Neural progenitor cell (in vitro differentiated cells): ENCODE measurements at regions not wholly inside any gene's neighbourhood (a gene's known extent, or its start where the extent isn't known, plus 50 kb on each side); places are given as distances from the start of the nearest gene placed in this dataset.

Experiments
- DNase-seq: peaks from one replicate; pipeline ENCODE4 v3.0.0-alpha.2; 2016; ENCODE audit warnings: low spot score
- H2AFZ ChIP-seq: fragments of 200-600 bp; sonication (generic); replicated peaks from 2 replicates; pipeline ENCODE4 v1.6.1; 2016; ENCODE audit warnings: antibody characterized with exemption
- H3F3A ChIP-seq: fragments of 200-600 bp; sonication (generic); 2 replicates; pipeline ENCODE4 v1.6.1; 2016; ENCODE audit warnings: antibody characterized with exemption, low read depth
- H3K27ac ChIP-seq: fragments of 200-600 bp; sonication (generic); 2 replicates; pipeline ENCODE4 v1.5.1; 2016; ENCODE audit warnings: mild to moderate bottlenecking
- H3K27me3 ChIP-seq: fragments of 200-600 bp; sonication (generic); 2 replicates; pipeline ENCODE4 v1.6.1; 2016; ENCODE audit warnings: mild to moderate bottlenecking, moderate library complexity
- H3K36me3 ChIP-seq: fragments of 200-600 bp; sonication (generic); 2 replicates; pipeline ENCODE4 v1.5.1; 2016
- H3K4me1 ChIP-seq: fragments of 200-600 bp; sonication (generic); 2 replicates; pipeline ENCODE4 v1.6.1; 2016; ENCODE audit warnings: mixed run types
- H3K4me2 ChIP-seq: fragments of 200-600 bp; sonication (generic); 2 replicates; pipeline ENCODE4 v1.6.1; 2016
- H3K4me3 ChIP-seq: fragments of 200-600 bp; sonication (generic); 2 replicates; pipeline ENCODE4 v1.5.1; 2016
- H3K79me2 ChIP-seq: fragments of 200-600 bp; sonication (generic); 2 replicates; pipeline ENCODE4 v1.6.1; 2016; ENCODE audit warnings: low read depth
- H3K9ac ChIP-seq: fragments of 200-600 bp; sonication (generic); 2 replicates; pipeline ENCODE4 v1.6.1; 2016
- H3K9me3 ChIP-seq: fragments of 200-600 bp; sonication (generic); 2 replicates; pipeline ENCODE4 v1.5.1; 2016; ENCODE audit warnings: low read depth
- H4K20me1 ChIP-seq: fragments of 200-600 bp; sonication (generic); 2 replicates; pipeline ENCODE4 v1.6.1; 2016; ENCODE audit warnings: low read depth
- H3K27ac Mint-ChIP-seq: 3 replicates; pipeline ENCODE4 v1.8.0; 2021; ENCODE audit warnings: mixed read lengths
- H3K27me3 Mint-ChIP-seq: 2 replicates; pipeline ENCODE4 v1.8.0; 2022; ENCODE audit warnings: low read depth, mild to moderate bottlenecking, inconsistent platforms, moderate library complexity, mixed read lengths; ENCODE audit not compliant: insufficient read depth
- H3K36me3 Mint-ChIP-seq: 3 replicates; pipeline ENCODE4 v1.8.0; 2021; ENCODE audit warnings: mixed read lengths
- H3K4me1 Mint-ChIP-seq: 3 replicates; pipeline ENCODE4 v1.8.0; 2021; ENCODE audit warnings: mixed read lengths
- H3K4me3 Mint-ChIP-seq: 3 replicates; pipeline ENCODE4 v1.8.0; 2021; ENCODE audit warnings: mild to moderate bottlenecking, moderate library complexity, mixed read lengths
- H3K9me3 Mint-ChIP-seq: 3 replicates; pipeline ENCODE4 v1.8.0; 2020; ENCODE audit warnings: mixed read lengths
- CTCF ChIP-seq: fragments of 200-600 bp; sonication (generic); IDR thresholded peaks from 2 replicates; pipeline ENCODE4 v1.5.1; 2017; ENCODE audit warnings: antibody characterized with exemption, mild to moderate bottlenecking
- EZH2 ChIP-seq: fragments of 200-600 bp; sonication (generic); IDR thresholded peaks from 2 replicates; pipeline ENCODE4 v1.6.1; 2017; ENCODE audit warnings: antibody characterized with exemption, mild to moderate bottlenecking, moderate library complexity
- EZH2phosphoT487 ChIP-seq: fragments of 200-600 bp; sonication (generic); IDR thresholded peaks from 2 replicates; pipeline ENCODE4 v1.6.1; 2017; ENCODE audit warnings: antibody characterized with exemption

GRCh38 chr2:155519529-155520130 lies 812.9 kb downstream of the NR4A2 start:
- Histone ChIP-seq H3K4me3 (no peak overlapping the region), H3K36me3 (no peaks in the 10 kb centered on the region), H3K9ac (no peak overlapping the region), H3K9me3 (no peaks in the 10 kb centered on the region), H3K4me2 (no peak overlapping the region), H3F3A (no peaks in the 10 kb centered on the region), H2AFZ (no peak overlapping the region), H3K79me2 (no peaks in the 10 kb centered on the region), H3K27me3 (no peaks in the 10 kb centered on the region), H4K20me1 (no peaks in the 10 kb centered on the region), H3K27ac (no peak overlapping the region), H3K4me1 (no peaks in the 10 kb centered on the region)
- Mint-ChIP-seq H3K4me3 (no peak overlapping the region), H3K4me1 (no peaks in the 10 kb centered on the region), H3K36me3 (no peaks in the 10 kb centered on the region), H3K27me3 (no peaks in the 10 kb centered on the region), H3K9me3 (no peaks in the 10 kb centered on the region), H3K27ac (no peak overlapping the region)
- no peak for TF ChIP-seq EZH2
- TF ChIP-seq CTCF = no peak
- TF ChIP-seq EZH2phosphoT487 = no peak
- no peak for DNase-seq

DNA sequence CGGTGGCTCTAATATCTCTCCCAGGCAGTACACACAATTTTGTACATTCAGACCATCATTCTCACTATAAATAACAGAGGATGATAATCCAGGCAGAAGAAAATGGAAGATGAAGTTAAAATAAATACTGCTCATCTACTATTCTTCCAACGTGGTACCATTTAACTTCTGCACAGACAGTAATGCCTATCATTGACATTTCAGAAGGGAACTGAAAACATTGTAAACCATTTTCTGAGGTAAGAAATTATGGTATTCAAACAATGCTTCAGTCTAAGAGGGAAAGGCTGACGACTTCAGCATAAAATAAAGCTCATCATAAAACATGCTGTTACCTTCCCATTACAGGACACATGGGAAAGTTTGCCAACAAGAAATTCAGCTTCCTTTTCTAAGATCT lies 814.4 kb downstream of the NR4A2 start:
- Mint-ChIP-seq H3K4me1 (no peaks in the 10 kb centered on the region), H3K9me3 (no peaks in the 10 kb centered on the region), H3K27ac (no peak overlapping the region), H3K36me3 (no peaks in the 10 kb centered on the region), H3K4me3 (no peak overlapping the region), H3K27me3 (no peaks in the 10 kb centered on the region)
- H4K20me1 ChIP-seq = no peaks in the 10 kb centered on the region
- no peaks in the 10 kb centered on the region for H3K4me1 ChIP-seq
- no peak for TF ChIP-seq EZH2
- H3K9me3 ChIP-seq = no peaks in the 10 kb centered on the region
- H3K4me2 ChIP-seq = no peak overlapping the region
- no peaks in the 10 kb centered on the region for H3K36me3 ChIP-seq
- no peaks in the 10 kb centered on the region for H3K79me2 ChIP-seq
- H3F3A ChIP-seq = no peaks in the 10 kb centered on the region
- no peak overlapping the region for H3K4me3 ChIP-seq
- no peak overlapping the region for H3K27ac ChIP-seq
- H3K9ac ChIP-seq = no peak overlapping the region
- DNase-seq = no peak
- H2AFZ ChIP-seq = no peak overlapping the region
- no peaks in the 10 kb centered on the region for H3K27me3 ChIP-seq

DNA sequence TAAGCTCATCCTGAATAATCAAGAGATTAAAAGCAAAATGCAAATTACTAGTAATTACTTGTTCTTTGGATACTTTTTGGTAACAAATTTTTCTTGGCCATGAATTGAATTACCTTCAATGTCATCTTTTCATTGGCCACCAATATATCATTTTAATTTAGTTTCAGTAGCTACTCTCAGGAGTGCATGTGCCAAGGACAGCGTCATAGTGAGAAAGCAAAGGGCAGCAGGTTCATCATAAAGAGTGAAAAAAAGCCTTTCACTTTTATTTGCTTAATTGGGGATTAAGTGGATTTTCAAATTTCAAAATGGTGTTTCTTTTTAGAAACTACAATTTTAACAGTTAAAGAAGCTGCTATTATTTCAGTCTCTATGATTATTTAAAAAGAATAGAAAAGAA lies 815.2 kb downstream of the NR4A2 start:
- no peaks in the 10 kb centered on the region for H3K79me2 ChIP-seq
- no peaks in the 10 kb centered on the region for H3K27me3 ChIP-seq
- no peaks in the 10 kb centered on the region for H3K36me3 ChIP-seq
- no peaks in the 10 kb centered on the region for H3F3A ChIP-seq
- no peak overlapping the region for H3K4me2 ChIP-seq
- H3K9me3 ChIP-seq = no peaks in the 10 kb centered on the region
- no peaks in the 10 kb centered on the region for H3K27me3 Mint-ChIP-seq
- no peak overlapping the region for H2AFZ ChIP-seq
- no peak overlapping the region for H3K27ac ChIP-seq
- no peaks in the 10 kb centered on the region for H4K20me1 ChIP-seq
- no peak overlapping the region for H3K4me3 ChIP-seq
- no peak overlapping the region for H3K9ac ChIP-seq
- H3K36me3 Mint-ChIP-seq = no peaks in the 10 kb centered on the region
- H3K4me1 Mint-ChIP-seq = no peaks in the 10 kb centered on the region
- no peak overlapping the region for H3K27ac Mint-ChIP-seq
- no peaks in the 10 kb centered on the region for H3K4me1 ChIP-seq
- TF ChIP-seq EZH2phosphoT487 (no peak), CTCF (no peak), EZH2 (no peak)
- H3K4me3 Mint-ChIP-seq = no peak overlapping the region
- DNase-seq = no peak
- H3K9me3 Mint-ChIP-seq = no peaks in the 10 kb centered on the region

DNA sequence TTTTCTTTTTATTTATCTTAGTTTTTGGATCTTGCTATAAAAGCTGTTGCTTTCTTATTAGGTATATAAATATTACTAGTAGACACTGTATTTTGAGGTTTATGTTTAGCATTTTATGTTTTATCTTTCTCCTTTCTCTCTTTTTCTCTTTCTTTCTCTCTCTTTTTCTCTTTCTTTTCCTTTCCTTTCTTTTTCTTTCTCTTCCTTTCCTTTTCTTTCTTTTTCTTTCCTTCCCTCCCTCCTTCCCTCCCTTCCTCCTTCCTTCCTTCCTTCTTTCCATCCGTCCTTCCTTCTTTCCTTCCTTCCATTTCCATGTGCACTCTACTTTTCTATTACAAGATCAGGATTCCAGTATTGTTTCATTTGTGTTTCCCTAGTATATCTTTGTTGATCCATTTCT lies 814.8 kb downstream of the KCNJ3 start:
- no peaks in the 10 kb centered on the region for H3K4me1 Mint-ChIP-seq
- H3F3A ChIP-seq = no peaks in the 10 kb centered on the region
- DNase-seq = no peak
- no peaks in the 10 kb centered on the region for H3K9me3 Mint-ChIP-seq
- no peak overlapping the region for H3K27ac Mint-ChIP-seq
- no peaks in the 10 kb centered on the region for H3K4me1 ChIP-seq
- H3K27me3 ChIP-seq = no peaks in the 10 kb centered on the region
- no peak overlapping the region for H3K4me3 Mint-ChIP-seq
- no peaks in the 10 kb centered on the region for H3K36me3 ChIP-seq
- H3K36me3 Mint-ChIP-seq = no peaks in the 10 kb centered on the region
- H3K27me3 Mint-ChIP-seq = no peaks in the 10 kb centered on the region
- no peaks in the 10 kb centered on the region for H3K9me3 ChIP-seq
- peak overlapping the region; percentile 3 for H3K27ac ChIP-seq
- H3K4me2 ChIP-seq = no peak overlapping the region
- no peak overlapping the region for H3K9ac ChIP-seq
- no peaks in the 10 kb centered on the region for H3K79me2 ChIP-seq
- no peak overlapping the region for H2AFZ ChIP-seq
- no peak overlapping the region for H3K4me3 ChIP-seq
- no peaks in the 10 kb centered on the region for H4K20me1 ChIP-seq
- TF ChIP-seq EZH2phosphoT487 = no peak
- no peak for TF ChIP-seq CTCF
